Right lobe of liver (tissue), 4 donors: ENCODE measurements at regions not wholly inside any gene's neighbourhood (a gene's known extent, or its start where the extent isn't known, plus 50 kb on each side); places are given as distances from the start of the nearest gene placed in this dataset.

ENCODE experiments used
- POLR2A ChIP-seq: fragments of 450-650 bp; IDR thresholded peaks from one replicate; pipeline ENCODE4 v1.6.1; 2017; ENCODE audit warnings: antibody characterized with exemption, mild to moderate bottlenecking
- TF ChIP-seq, protein P1 (sequence below), 4 donors: fragments of 200-600 bp in 3 of 4; fragments of 450-650 bp in 1 of 4; IDR thresholded peaks; one replicate each; pipeline versions ENCODE4 v1.5.1 to v1.8.0; 2016 to 2022; ENCODE audit warnings: antibody characterized with exemption in 4 of 4, mild to moderate bottlenecking in 2 of 4
- donor health status: DM: no; HTN: no; CAD: no.
- donor health status: DM: no; HTN: no; CAD: no.
- donor health status: DM: no; HTN: yes; CAD: no.

DNA sequence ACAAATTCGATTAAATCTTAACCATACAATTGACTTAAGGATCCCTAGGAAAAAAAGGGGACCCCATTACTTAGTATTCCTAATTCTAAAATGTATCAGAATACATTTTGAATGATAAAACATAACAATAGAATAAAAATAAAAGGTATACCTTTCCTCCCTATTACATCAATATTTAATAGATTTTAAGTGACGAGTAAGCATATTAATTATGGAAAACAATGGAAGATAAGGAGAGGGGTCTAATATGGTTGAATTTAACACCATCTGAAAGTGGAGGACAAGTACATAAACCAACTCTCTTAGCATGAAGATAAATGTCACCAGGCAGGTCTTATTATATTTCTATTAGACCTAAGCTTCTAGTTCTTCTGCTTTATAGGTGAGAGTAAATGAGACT is 232.1 kb downstream of the HAO1 start:
- TF ChIP-seq POLR2A, result no peak
- TF ChIP-seq, protein P1, sequence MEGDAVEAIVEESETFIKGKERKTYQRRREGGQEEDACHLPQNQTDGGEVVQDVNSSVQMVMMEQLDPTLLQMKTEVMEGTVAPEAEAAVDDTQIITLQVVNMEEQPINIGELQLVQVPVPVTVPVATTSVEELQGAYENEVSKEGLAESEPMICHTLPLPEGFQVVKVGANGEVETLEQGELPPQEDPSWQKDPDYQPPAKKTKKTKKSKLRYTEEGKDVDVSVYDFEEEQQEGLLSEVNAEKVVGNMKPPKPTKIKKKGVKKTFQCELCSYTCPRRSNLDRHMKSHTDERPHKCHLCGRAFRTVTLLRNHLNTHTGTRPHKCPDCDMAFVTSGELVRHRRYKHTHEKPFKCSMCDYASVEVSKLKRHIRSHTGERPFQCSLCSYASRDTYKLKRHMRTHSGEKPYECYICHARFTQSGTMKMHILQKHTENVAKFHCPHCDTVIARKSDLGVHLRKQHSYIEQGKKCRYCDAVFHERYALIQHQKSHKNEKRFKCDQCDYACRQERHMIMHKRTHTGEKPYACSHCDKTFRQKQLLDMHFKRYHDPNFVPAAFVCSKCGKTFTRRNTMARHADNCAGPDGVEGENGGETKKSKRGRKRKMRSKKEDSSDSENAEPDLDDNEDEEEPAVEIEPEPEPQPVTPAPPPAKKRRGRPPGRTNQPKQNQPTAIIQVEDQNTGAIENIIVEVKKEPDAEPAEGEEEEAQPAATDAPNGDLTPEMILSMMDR (IDR thresholded peaks at IDR 0.05), result no peak
